ENCODE measurements at regions not wholly inside any gene's neighbourhood (a gene's known extent, or its start where the extent isn't known, plus 50 kb on each side); places are given as distances from the start of the nearest gene placed in this dataset.

GRCh38 chrX:136975684-136976470 lies 57.9 kb downstream of the GPR101 start:
- no peaks in the 10 kb centered on the region for H4K20me1 ChIP-seq (ENCODE audit: insufficient read depth)
- no peaks in the 10 kb centered on the region for H3K27me3 ChIP-seq (ENCODE audit: insufficient read depth, low read depth, low read length)
- H3F3A ChIP-seq (ENCODE audit: insufficient read depth, low read length, poor library complexity, severe bottlenecking): no peaks in the 10 kb centered on the region
- H3K4me2 ChIP-seq (ENCODE audit: low read length): no peak overlapping the region
- no peak overlapping the region for H3K27ac ChIP-seq (ENCODE audit: low read length)
- TF ChIP-seq RAD21 (conservative IDR thresholded peaks at IDR 0.05) (no peak), EZH2 (IDR thresholded peaks at IDR 0.05; ENCODE audit: borderline replicate concordance, insufficient read depth, low read length, poor library complexity, severe bottlenecking) (no peak), TAF1 (IDR thresholded peaks at IDR 0.05; ENCODE audit: low read depth) (no peak), SMC3 (conservative IDR thresholded peaks at IDR 0.05; ENCODE audit: poor library complexity) (no peak), EP300 (conservative IDR thresholded peaks at IDR 0.05; ENCODE audit: poor library complexity, severe bottlenecking) (no peak), CTCF (IDR thresholded peaks at IDR 0.05; ENCODE audit: poor library complexity, severe bottlenecking) (no peak), MXI1 (conservative IDR thresholded peaks at IDR 0.05; ENCODE audit: poor library complexity, severe bottlenecking) (no peak), POLR2AphosphoS5 (IDR thresholded peaks at IDR 0.05) (no peak), REST (IDR thresholded peaks at IDR 0.05; ENCODE audit: borderline replicate concordance) (no peak)
- H2AFZ ChIP-seq (ENCODE audit: low read depth, low read length): no peak overlapping the region
- no peak overlapping the region for H3K4me3 ChIP-seq (ENCODE audit: low read length)
- no peaks in the 10 kb centered on the region for H3K9me3 ChIP-seq (ENCODE audit: low read length)
- no peaks in the 10 kb centered on the region for H3K79me2 ChIP-seq (replicated peaks; ENCODE audit: insufficient read depth, low read length)
- H3K9ac ChIP-seq (ENCODE audit: low read length): no peak overlapping the region
- no peaks in the 10 kb centered on the region for H3K9me2 ChIP-seq (ENCODE audit: insufficient read depth, low read length)
- no peaks in the 10 kb centered on the region for H3K36me3 ChIP-seq (ENCODE audit: insufficient read depth, low read length)

- TF ChIP-seq MXI1 (conservative IDR thresholded peaks at IDR 0.05; ENCODE audit: poor library complexity, severe bottlenecking) (no peak), SMC3 (conservative IDR thresholded peaks at IDR 0.05; ENCODE audit: poor library complexity) (no peak), RAD21 (conservative IDR thresholded peaks at IDR 0.05) (no peak), EZH2 (IDR thresholded peaks at IDR 0.05; ENCODE audit: borderline replicate concordance, insufficient read depth, low read length, poor library complexity, severe bottlenecking) (no peak), CTCF (IDR thresholded peaks at IDR 0.05; ENCODE audit: poor library complexity, severe bottlenecking) (no peak), POLR2AphosphoS5 (IDR thresholded peaks at IDR 0.05) (no peak), TAF1 (IDR thresholded peaks at IDR 0.05; ENCODE audit: low read depth) (no peak), REST (IDR thresholded peaks at IDR 0.05; ENCODE audit: borderline replicate concordance) (no peak), EP300 (conservative IDR thresholded peaks at IDR 0.05; ENCODE audit: poor library complexity, severe bottlenecking) (no peak)
- no peaks in the 10 kb centered on the region for H3K36me3 ChIP-seq (ENCODE audit: insufficient read depth, low read length)
Measured at GRCh38 chrX:136967966-136968365, 65.8 kb downstream of the GPR101 start.

More at GRCh38 chrX:136967966-136968365, 65.8 kb downstream of the GPR101 start:
- Histone ChIP-seq H3K9me3 (ENCODE audit: low read length) (no peaks in the 10 kb centered on the region), H3K9me2 (ENCODE audit: insufficient read depth, low read length) (no peaks in the 10 kb centered on the region), H3K9ac (ENCODE audit: low read length) (no peak overlapping the region), H3K27ac (ENCODE audit: low read length) (no peak overlapping the region), H2AFZ (ENCODE audit: low read depth, low read length) (no peak overlapping the region), H3K79me2 (replicated peaks; ENCODE audit: insufficient read depth, low read length) (no peaks in the 10 kb centered on the region), H3K4me3 (ENCODE audit: low read length) (no peak overlapping the region), H4K20me1 (ENCODE audit: insufficient read depth) (no peaks in the 10 kb centered on the region), H3K4me2 (ENCODE audit: low read length) (no peak overlapping the region), H3K27me3 (ENCODE audit: insufficient read depth, low read depth, low read length) (no peaks in the 10 kb centered on the region), H3F3A (ENCODE audit: insufficient read depth, low read length, poor library complexity, severe bottlenecking) (no peaks in the 10 kb centered on the region)
